Inflammatory macrophage treated with lipopolysaccharide for 4 hours (primary cell): ENCODE measurements at regions not wholly inside any gene's neighbourhood (a gene's known extent, or its start where the extent isn't known, plus 50 kb on each side); places are given as distances from the start of the nearest gene placed in this dataset.

Source experiments
- DNase-seq: peaks from one replicate; pipeline ENCODE4 v3.0.0-alpha.2; 2020

DNA sequence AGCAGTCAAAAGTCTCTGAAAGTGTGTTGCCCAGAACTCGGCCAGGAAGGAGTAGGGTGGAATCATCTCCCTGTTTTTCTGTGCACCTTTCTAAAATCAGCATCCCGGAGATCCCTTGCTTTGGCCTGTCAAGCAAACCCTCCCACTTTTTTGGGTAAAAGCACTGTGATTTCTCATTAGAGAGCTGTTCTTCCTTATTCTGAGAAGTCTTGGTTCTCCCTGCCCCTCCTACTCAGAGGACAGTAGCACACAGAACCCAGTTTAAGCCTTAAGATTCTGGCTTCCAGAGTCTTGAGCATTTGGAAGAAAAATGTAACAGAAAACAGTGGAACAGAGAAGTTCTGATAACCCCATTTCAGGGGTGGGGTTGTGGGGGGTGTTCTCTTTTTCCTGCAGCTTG lies 52.6 kb upstream of the KATNAL1 start:
- peak; percentile 47 for DNase-seq

DNA sequence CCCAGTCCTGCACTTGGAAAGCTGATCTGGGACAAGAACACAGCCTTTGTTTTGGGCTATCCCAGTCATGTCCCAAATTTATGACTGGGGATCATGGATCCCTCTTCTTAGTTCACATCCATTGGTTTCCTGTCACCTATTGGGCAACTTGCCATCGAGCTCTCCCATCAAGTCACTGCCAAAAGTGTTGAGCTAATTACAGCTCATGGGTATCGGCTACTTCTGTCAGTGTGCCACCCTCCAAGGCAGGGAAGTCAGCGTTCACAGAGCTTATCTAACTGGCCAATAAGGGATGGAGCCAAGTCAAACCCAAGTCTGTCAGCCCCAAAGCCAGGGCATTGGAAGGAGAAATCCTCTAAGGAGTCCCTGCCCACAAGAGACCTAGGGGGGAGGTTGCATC lies 53.2 kb upstream of the KATNAL1 start:
- DNase-seq: no peak

DNA sequence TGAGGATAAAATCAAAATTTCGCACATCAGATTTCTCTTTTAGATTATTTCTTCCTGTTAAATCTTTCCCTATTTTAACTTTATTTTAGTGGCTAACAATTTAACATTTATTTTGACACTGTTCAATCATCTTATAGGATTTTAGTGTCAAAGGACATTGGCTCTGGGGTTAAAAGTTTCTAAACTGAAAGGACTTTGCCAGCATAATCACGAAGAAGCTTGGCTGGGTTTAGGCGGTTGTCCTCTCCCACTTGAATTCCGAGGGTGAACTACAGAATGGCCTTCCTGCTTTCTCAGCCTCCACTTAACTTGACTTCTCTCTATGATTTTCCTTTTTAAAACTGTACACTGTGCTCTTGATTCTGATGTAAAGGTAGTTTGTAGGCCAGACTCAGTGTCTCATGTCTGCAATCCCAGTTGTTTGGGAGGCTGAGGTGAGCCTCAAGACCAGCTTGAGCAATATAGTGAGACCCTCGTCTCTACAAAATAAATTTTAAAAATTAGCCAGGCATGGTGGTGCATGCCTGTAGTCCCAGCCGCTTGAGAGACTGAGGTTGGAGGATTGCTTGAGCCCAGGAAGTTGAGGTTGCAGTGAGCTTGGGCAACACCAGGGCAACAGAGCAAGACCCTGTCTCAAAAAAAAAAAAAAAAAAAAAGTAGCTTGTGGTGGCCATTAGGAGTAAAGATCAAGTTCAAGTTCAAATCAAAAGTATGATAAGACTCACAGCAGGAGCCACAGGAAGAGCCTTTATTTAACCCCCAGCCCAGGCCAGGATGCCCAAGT lies 54.8 kb upstream of the KATNAL1 start:
- DNase-seq: no peak

DNA sequence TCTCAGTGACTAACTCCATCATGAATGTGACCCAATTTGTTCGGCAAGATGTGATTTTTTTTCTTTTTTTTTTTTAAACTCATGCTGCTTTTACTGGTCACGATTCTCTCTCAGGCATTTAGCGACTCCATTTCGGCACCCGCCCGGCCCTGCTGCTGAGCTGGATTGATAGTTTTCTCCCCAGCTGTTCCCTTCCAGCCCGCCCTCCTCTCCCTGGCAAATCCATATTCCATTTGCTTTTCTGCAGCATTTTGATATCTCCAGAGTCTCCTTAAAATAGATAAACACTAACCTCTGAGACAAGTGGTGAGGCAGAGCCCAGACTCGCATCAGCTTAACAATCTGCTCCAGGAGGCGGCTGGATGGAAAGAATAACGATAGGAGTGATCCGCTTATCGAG lies 55.5 kb upstream of the KATNAL1 start:
- DNase-seq: no peak

DNA sequence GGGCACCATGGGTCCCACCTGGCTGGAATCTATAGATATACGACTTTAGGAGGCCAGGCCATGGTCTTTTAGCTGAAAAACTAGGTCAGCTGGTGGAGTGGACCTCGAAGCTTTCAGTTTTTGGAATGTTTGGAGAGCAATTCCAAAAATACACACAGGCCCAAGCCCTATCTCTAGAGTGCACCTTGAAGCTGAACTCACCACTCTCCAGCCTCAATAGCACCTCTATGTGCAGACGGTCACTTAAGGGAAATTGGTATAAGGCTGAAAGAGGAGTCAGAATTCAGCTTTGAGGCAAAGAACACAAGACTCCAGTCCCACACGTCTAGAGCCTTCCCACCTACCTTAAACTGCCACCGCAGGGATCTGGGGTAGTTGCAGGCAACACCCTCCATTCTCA lies 56.4 kb upstream of the KATNAL1 start:
- no peak for DNase-seq

DNA sequence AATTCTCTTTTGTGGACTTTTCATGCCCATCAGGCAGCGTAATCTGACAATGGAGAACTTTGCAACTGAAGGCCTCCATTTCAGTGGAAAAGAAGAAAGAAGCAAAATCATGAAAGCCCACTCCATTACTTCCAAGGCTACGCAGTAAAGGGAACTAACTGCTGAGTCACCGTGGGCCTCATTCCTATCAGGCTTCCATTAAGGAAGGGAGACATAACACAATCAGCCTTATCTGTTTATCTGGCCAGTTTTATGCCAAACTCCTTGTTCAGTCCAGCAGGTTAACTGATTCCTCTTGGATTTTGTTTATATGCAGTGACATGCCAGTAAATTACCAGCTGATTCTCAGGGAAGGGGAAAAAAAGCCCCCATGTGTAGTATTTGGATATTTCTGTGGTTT lies 56.8 kb upstream of the KATNAL1 start:
- peak; percentile 28 for DNase-seq

DNA sequence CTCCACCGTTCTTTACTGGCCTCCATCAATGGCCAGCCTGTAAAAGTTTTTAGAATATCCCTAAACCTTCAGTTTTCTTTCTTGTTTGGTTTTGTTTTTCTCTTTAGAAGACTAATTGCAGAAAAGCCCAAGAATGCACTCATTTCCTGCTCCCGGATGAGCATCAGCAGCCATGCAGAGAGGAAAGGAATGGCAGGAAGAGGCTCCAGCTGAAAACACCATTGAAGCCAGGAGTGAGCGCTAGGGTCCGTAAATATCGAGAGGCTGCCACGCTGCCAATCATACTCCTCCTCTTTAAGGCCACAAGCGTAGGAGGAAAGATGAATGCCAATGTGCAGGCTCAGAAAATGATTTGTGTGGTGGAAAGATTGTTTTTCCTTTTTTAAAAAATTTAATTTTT lies 57.4 kb upstream of the UBE2L5 start:
- DNase-seq: no peak

DNA sequence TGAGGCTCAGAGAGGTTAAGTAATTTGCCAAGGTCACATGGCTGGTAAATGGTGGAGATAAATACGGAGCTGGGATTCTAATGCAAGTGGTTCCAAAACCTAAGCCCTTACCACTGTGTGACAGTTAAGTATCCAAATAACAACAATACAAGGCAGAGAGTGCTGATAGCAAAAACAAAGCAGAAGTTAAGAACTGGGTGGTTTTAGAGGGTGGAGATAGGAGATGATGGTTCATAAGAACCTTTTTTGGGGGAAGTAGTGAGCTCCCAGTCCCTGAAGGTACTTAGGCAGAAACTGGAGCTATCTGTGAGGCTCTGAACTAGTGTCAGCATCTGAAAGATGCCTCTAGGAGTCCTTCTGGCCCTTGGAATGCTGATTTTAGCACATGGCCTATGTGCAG lies 56.2 kb upstream of the UBE2L5 start:
- DNase-seq: peak; percentile 22

DNA sequence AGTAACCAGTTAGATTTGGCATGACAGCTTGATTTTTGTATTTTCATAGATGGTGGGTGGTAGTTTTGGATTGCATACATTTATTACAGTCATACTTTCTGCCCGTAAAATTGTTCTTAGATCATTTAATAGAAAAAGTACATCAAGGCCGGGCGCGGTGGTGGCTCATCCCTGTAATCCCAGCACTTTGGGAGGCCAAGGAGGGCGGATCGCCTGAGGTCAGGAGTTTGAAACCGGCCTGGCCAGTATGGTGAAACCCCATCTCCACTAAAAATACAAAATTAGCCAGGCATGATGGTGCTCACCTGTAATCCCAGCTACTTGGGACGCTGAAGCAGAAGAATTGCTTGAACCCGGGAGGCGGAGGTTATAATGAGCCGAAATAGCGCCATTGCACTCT lies 55.0 kb upstream of the UBE2L5 start:
- no peak for DNase-seq

DNA sequence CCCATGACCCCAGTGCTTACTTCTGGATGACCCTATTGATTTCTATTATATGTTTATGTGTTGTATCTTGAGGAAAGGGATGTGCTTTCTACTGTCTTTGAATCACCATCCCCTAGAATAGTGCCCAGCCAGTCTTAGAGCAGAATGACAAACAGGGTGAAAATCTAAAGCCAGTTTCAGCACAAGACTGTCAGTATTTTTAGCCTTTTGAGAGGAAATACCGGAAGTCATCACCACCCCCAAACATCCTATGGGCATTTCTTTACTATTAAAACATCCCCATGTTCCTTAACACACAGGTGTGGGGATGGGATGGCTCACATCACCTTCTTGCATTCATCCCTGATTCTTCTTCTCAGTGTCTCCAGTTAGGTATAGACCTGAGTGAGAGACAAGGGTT lies 52.1 kb upstream of the UBE2L5 start:
- no peak for DNase-seq

DNA sequence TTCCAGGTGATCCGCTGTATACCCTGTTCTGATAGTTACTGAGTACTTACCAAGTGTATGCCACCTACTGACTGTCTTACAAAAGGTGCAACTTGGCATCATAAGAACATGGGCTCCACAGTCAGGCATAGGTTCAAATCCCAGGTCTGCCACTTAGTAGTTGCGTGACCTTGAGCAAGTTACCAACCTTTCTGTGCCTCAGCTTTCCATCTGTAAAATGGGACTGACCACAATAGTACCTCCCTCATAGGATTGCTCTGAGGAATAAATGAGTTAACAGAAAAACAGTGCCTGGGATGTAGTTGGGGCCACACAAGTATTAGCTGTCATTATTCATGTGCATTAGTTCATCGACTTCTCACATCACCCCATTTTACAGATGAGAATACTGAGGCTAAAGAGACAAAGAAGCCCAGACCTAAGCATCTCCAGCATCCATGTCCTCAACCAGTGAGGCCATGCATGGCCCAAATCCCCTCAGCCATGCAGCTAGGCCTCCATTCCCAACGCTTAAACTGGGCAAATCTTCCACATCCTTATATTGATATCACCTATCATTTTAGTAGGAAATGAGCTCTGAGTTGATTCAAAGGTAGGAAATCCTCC lies 51.3 kb upstream of the UBE2L5 start:
- no peak for DNase-seq

DNA sequence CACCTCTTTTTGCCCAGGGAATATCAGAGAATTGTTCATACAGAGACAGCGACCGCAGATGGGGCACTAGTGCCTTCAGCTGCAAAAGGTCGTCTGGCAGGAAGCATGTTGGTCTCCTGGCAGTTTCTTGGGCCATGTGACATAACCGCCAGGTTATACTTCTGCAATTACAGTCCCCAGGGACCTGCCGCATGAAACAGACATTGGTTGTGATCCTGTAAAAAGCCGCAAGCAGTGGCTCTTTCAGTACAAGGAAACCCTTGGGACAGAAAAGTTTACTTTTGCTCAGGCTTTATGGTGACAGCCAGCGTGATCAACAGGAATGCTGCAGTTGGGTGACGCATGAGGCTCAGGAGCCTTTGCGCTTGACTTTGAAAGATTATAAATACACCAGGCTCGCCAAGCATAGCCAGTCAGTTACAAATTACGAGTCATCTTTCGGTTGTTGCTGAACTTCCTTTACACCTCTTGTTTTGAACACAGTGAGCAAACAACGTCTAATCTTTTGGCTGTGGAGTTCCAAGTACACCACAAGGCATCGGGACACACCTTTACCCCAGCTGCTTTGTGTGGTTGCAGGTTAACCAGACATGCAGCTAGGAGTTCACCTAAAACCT lies 50.5 kb upstream of the UBE2L5 start:
- DNase-seq: peak; percentile 19
